SK-N-SH (cell line): ENCODE measurements at regions not wholly inside any gene's neighbourhood (a gene's known extent, or its start where the extent isn't known, plus 50 kb on each side); places are given as distances from the start of the nearest gene placed in this dataset.

Source experiments
- CHD2 ChIP-seq: fragments of 150-350 bp; IDR thresholded peaks from 2 replicates; pipeline ENCODE4 v1.6.1; 2018; ENCODE audit warnings: low read length; ENCODE audit not compliant: partially characterized antibody
- EP300 ChIP-seq, 2 experiments: IDR thresholded peaks; 2 replicates each; pipeline versions ENCODE4 v1.4.0 to v1.6.1; 2012; ENCODE audit warnings: borderline replicate concordance in 1 of 2, low read depth in 1 of 2, low read length in 1 of 2
- GABPA ChIP-seq: IDR thresholded peaks from 2 replicates; pipeline ENCODE4 v1.4.0; 2012; ENCODE audit warnings: low read depth, mild to moderate bottlenecking
- MAX ChIP-seq: IDR thresholded peaks from 2 replicates; pipeline ENCODE4 v1.4.0; 2012; ENCODE audit warnings: low read depth
- MXI1 ChIP-seq: IDR thresholded peaks from 2 replicates; pipeline ENCODE4 v1.6.1; 2012; ENCODE audit warnings: mild to moderate bottlenecking, low read depth, low read length, improper control_type of control experiment
- NRF1 ChIP-seq: IDR thresholded peaks from 2 replicates; pipeline ENCODE4 v1.6.1; 2012; ENCODE audit warnings: low read depth, mild to moderate bottlenecking, low read length
- POLR2AphosphoS5 ChIP-seq: IDR thresholded peaks from 2 replicates; pipeline ENCODE4 v1.6.1; 2012; ENCODE audit warnings: low read depth, low read length
- RAD21 ChIP-seq: IDR thresholded peaks from 2 replicates; pipeline ENCODE4 v1.6.1; 2012; ENCODE audit warnings: mild to moderate bottlenecking, low read length
- TAF1 ChIP-seq: IDR thresholded peaks from 2 replicates; pipeline ENCODE4 v1.6.1; 2012; ENCODE audit warnings: low read depth, mild to moderate bottlenecking, low read length, moderate library complexity, borderline replicate concordance
- USF1 ChIP-seq: IDR thresholded peaks from 2 replicates; pipeline ENCODE4 v1.4.0; 2012; ENCODE audit warnings: low read depth, borderline replicate concordance
- YY1 ChIP-seq: IDR thresholded peaks from 2 replicates; pipeline ENCODE4 v1.4.0; 2012; ENCODE audit warnings: low read depth, mild to moderate bottlenecking
- TF ChIP-seq, protein P1 (sequence below): IDR thresholded peaks from 2 replicates; pipeline ENCODE4 v1.6.1; 2012; ENCODE audit warnings: mild to moderate bottlenecking, low read depth, low read length, moderate library complexity
- TF ChIP-seq, protein P2 (sequence below): fragments of 200-600 bp; sonication (generic); IDR thresholded peaks from 2 replicates; pipeline ENCODE4 v1.6.1; 2017; ENCODE audit warnings: antibody characterized with exemption, mild to moderate bottlenecking, moderate library complexity

DNA sequence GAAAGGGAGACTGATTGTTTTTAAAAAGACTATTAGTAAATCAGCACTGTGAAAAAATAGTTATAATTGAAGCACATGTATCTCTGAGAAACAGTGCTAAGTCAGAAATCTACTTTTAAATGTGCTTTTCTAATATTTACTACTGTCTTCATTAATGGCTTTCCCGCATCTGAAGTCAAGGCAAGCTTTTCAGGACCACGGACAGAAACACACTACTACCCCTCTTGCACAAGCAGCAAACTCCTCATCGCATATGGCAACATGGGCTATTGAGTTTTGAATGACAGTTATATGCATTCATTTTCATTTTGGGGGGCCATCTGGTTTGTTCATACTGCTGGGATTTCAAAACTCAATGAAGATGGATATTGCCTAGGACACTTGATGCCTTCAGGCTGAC lies 433.4 kb upstream of the CAMK1G start:
- no peak for TF ChIP-seq YY1
- TF ChIP-seq POLR2AphosphoS5: no peak
- TF ChIP-seq, protein P1, sequence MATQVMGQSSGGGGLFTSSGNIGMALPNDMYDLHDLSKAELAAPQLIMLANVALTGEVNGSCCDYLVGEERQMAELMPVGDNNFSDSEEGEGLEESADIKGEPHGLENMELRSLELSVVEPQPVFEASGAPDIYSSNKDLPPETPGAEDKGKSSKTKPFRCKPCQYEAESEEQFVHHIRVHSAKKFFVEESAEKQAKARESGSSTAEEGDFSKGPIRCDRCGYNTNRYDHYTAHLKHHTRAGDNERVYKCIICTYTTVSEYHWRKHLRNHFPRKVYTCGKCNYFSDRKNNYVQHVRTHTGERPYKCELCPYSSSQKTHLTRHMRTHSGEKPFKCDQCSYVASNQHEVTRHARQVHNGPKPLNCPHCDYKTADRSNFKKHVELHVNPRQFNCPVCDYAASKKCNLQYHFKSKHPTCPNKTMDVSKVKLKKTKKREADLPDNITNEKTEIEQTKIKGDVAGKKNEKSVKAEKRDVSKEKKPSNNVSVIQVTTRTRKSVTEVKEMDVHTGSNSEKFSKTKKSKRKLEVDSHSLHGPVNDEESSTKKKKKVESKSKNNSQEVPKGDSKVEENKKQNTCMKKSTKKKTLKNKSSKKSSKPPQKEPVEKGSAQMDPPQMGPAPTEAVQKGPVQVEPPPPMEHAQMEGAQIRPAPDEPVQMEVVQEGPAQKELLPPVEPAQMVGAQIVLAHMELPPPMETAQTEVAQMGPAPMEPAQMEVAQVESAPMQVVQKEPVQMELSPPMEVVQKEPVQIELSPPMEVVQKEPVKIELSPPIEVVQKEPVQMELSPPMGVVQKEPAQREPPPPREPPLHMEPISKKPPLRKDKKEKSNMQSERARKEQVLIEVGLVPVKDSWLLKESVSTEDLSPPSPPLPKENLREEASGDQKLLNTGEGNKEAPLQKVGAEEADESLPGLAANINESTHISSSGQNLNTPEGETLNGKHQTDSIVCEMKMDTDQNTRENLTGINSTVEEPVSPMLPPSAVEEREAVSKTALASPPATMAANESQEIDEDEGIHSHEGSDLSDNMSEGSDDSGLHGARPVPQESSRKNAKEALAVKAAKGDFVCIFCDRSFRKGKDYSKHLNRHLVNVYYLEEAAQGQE: peak; percentile 99
- TF ChIP-seq NRF1: no peak
- TF ChIP-seq, protein P2, sequence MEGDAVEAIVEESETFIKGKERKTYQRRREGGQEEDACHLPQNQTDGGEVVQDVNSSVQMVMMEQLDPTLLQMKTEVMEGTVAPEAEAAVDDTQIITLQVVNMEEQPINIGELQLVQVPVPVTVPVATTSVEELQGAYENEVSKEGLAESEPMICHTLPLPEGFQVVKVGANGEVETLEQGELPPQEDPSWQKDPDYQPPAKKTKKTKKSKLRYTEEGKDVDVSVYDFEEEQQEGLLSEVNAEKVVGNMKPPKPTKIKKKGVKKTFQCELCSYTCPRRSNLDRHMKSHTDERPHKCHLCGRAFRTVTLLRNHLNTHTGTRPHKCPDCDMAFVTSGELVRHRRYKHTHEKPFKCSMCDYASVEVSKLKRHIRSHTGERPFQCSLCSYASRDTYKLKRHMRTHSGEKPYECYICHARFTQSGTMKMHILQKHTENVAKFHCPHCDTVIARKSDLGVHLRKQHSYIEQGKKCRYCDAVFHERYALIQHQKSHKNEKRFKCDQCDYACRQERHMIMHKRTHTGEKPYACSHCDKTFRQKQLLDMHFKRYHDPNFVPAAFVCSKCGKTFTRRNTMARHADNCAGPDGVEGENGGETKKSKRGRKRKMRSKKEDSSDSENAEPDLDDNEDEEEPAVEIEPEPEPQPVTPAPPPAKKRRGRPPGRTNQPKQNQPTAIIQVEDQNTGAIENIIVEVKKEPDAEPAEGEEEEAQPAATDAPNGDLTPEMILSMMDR: no peak
- no peak for TF ChIP-seq TAF1
- TF ChIP-seq GABPA: no peak
- no peak for TF ChIP-seq CHD2
- no peak for TF ChIP-seq USF1
- TF ChIP-seq MAX: no peak
- TF ChIP-seq MXI1: no peak
- no peak for TF ChIP-seq RAD21
- no peak for TF ChIP-seq EP300 (IDR thresholded peaks at IDR 0.05; ENCODE audit: borderline replicate concordance in 1 of 2, low read depth in 1 of 2, low read length in 1 of 2)
